K562 (cell line): ENCODE measurements at regions not wholly inside any gene's neighbourhood (a gene's known extent, or its start where the extent isn't known, plus 50 kb on each side); places are given as distances from the start of the nearest gene placed in this dataset.

Source experiments
- BRF1 ChIP-seq: IDR thresholded peaks from 3 replicates; pipeline ENCODE4 v1.6.1; 2011; ENCODE audit warnings: borderline replicate concordance, mild to moderate bottlenecking; ENCODE audit not compliant: insufficient read length; ENCODE audit errors: extremely low read depth
- CEBPG ChIP-seq, 3 experiments: fragments of 200-800 bp in 1 of 3; sonication (Bioruptor generic) in 1 of 3; sonication (generic) in 1 of 3; formaldehyde crosslinking in 1 of 3; IDR thresholded peaks in 2 of 3; conservative IDR thresholded peaks in 1 of 3; 2 replicates each; pipeline versions ENCODE4 v1.6.1 to v1.8.0; 2016 to 2022; ENCODE audit warnings: missing compliant biosample characterization in 2 of 3, missing genetic modification characterization in 2 of 3, mild to moderate bottlenecking in 1 of 3, missing genetic modification reagents in 1 of 3
- E2F8 ChIP-seq: fragments of 450-650 bp; IDR thresholded peaks from 2 replicates; pipeline ENCODE4 v1.7.1; 2018; ENCODE audit warnings: mild to moderate bottlenecking, low read depth; ENCODE audit not compliant: partially characterized antibody
- MAFG ChIP-seq: fragments of 450-650 bp; conservative IDR thresholded peaks from 2 replicates; pipeline ENCODE4 v1.6.1; 2016; ENCODE audit warnings: missing genetic modification characterization, missing compliant biosample characterization
- MYNN ChIP-seq, 2 experiments: sonication (generic); formaldehyde crosslinking in 1 of 2; IDR thresholded peaks; 2 replicates each; pipeline versions ENCODE4 v1.5.0 to v1.6.1; 2016 to 2020; ENCODE audit warnings: antibody characterized with exemption in 1 of 2, missing genetic modification reagents in 1 of 2
- PURB ChIP-seq: sonication (generic); formaldehyde crosslinking; IDR thresholded peaks from 2 replicates; pipeline ENCODE4 v1.9.0; 2021; ENCODE audit warnings: low read depth, mild to moderate bottlenecking, missing genetic modification reagents
- SMAD2 ChIP-seq: fragments of 150-350 bp; IDR thresholded peaks from 2 replicates; pipeline ENCODE4 v1.6.1; 2014; ENCODE audit warnings: low read depth, mild to moderate bottlenecking, low read length
- STAG1 ChIP-seq: sonication (generic); formaldehyde crosslinking; IDR thresholded peaks from 2 replicates; pipeline ENCODE4 v1.5.0; 2020; ENCODE audit warnings: missing genetic modification reagents, borderline replicate concordance
- THAP7 ChIP-seq: fragments of 250-450 bp; sonication (Bioruptor Pico); IDR thresholded peaks from 2 replicates; pipeline ENCODE4 v1.5.0; 2021
- TRIM24 ChIP-seq, 2 experiments: fragments of 450-650 bp; IDR thresholded peaks; 2 replicates each; pipeline ENCODE4 v1.6.1; 2016
- ZNF23 ChIP-seq: fragments of 250-450 bp; sonication (Bioruptor Pico); IDR thresholded peaks from 2 replicates; pipeline ENCODE4 v1.4.0; 2020; ENCODE audit warnings: mild to moderate bottlenecking
- ZNF695 ChIP-seq: fragments of 450-650 bp; formaldehyde crosslinking; IDR thresholded peaks from 2 replicates; pipeline ENCODE4 v1.4.0; 2020; ENCODE audit warnings: mild to moderate bottlenecking, moderate library complexity
- ZNF766 ChIP-seq: fragments of 200-800 bp; sonication (Bioruptor generic); conservative IDR thresholded peaks from 2 replicates; pipeline ENCODE4 v1.6.1; 2016; ENCODE audit warnings: missing genetic modification characterization, missing compliant biosample characterization

- no peak for TF ChIP-seq ZNF695
- no peak for TF ChIP-seq MAFG (tag)
- no peak for TF ChIP-seq STAG1 (CRISPR knock-in tag)
- TF ChIP-seq E2F8 = no peak
- no peak for TF ChIP-seq ZNF766 (CRISPR knock-in tag)
- no peak for TF ChIP-seq SMAD2
- no peak for TF ChIP-seq THAP7 (CRISPR knock-in tag)
- TF ChIP-seq CEBPG (CRISPR knock-in tag; IDR thresholded peaks at IDR 0.05) = no peak
- TF ChIP-seq CEBPG (tag; conservative IDR thresholded peaks at IDR 0.05 in 1 of 2, IDR thresholded peaks at IDR 0.05 in 1 of 2) = no peak
- no peak for TF ChIP-seq TRIM24 (IDR thresholded peaks at IDR 0.05)
- no peak for TF ChIP-seq MYNN (IDR thresholded peaks at IDR 0.05)
- TF ChIP-seq MYNN (CRISPR knock-in tag; IDR thresholded peaks at IDR 0.05) = no peak
- TF ChIP-seq PURB (CRISPR knock-in tag) = no peak
- TF ChIP-seq BRF1 = no peak
- no peak for TF ChIP-seq ZNF23 (CRISPR knock-in tag)
Observed at GRCh38 chr6:100228834-100229441, 234.9 kb upstream of the MCHR2 start (continued).
